Stomach (tissue), 4 donors: ENCODE measurements at regions not wholly inside any gene's neighbourhood (a gene's known extent, or its start where the extent isn't known, plus 50 kb on each side); places are given as distances from the start of the nearest gene placed in this dataset.

Experiments used
- CTCF ChIP-seq, 7 experiments: fragments of 450-650 bp in 4 of 7; fragments of 200-600 bp in 3 of 7; sonication (generic) in 3 of 7; IDR thresholded peaks; one replicate each; pipeline ENCODE4 v1.5.1; 2016 to 2019; ENCODE audit warnings: antibody characterized with exemption in 7 of 7, control low read depth in 2 of 7, mild to moderate bottlenecking in 1 of 7
- EP300 ChIP-seq: sonication (generic); formaldehyde crosslinking; IDR thresholded peaks from one replicate; pipeline ENCODE4 v1.6.1; 2017; ENCODE audit warnings: antibody characterized with exemption
- POLR2AphosphoS5 ChIP-seq, 3 donors: sonication (generic); formaldehyde crosslinking; IDR thresholded peaks; one replicate each; pipeline ENCODE4 v1.6.1; 2016; ENCODE audit warnings: antibody characterized with exemption in 3 of 3

GRCh38 chr10:130863044-130863443 is 448.5 kb downstream of the TCERG1L start:
- TF ChIP-seq EP300: no peak
- no peak for TF ChIP-seq POLR2AphosphoS5 (IDR thresholded peaks at IDR 0.05)
- TF ChIP-seq CTCF (IDR thresholded peaks at IDR 0.05): no peak
